GM23338 (cell line): ENCODE measurements at regions not wholly inside any gene's neighbourhood (a gene's known extent, or its start where the extent isn't known, plus 50 kb on each side); places are given as distances from the start of the nearest gene placed in this dataset.

Experiments
- CREB1 ChIP-seq: fragments of 250-450 bp; sonication (Bioruptor Pico); IDR thresholded peaks from 2 replicates; pipeline ENCODE4 v1.5.0; 2020; ENCODE audit warnings: low read depth, mild to moderate bottlenecking, moderate library complexity
- CTCF ChIP-seq, 2 experiments: fragments of 200-600 bp in 1 of 2; sonication (generic) in 1 of 2; conservative IDR thresholded peaks; 2 replicates each; pipeline versions ENCODE4 v1.5.1 to v1.6.1; 2016 to 2017; ENCODE audit warnings: antibody characterized with exemption in 2 of 2, low read depth in 2 of 2, mild to moderate bottlenecking in 2 of 2, moderate library complexity in 1 of 2
- ETS1 ChIP-seq: IDR thresholded peaks from 2 replicates; pipeline ENCODE4 v1.6.1; 2016; ENCODE audit warnings: antibody characterized with exemption
- EZH2 ChIP-seq: fragments of 200-600 bp; sonication (generic); IDR thresholded peaks from one replicate; pipeline ENCODE4 v1.8.0; 2017; ENCODE audit warnings: antibody characterized with exemption, mild to moderate bottlenecking, low read depth; ENCODE audit not compliant: unreplicated experiment
- EZH2phosphoT487 ChIP-seq: fragments of 200-600 bp; sonication (generic); IDR thresholded peaks from one replicate; pipeline ENCODE4 v1.8.1; 2018; ENCODE audit warnings: antibody characterized with exemption; ENCODE audit not compliant: unreplicated experiment
- JUNB ChIP-seq: IDR thresholded peaks from one replicate; pipeline ENCODE4 v1.6.1; 2016; ENCODE audit warnings: antibody characterized with exemption; ENCODE audit not compliant: unreplicated experiment
- NANOG ChIP-seq: IDR thresholded peaks from 2 replicates; pipeline ENCODE4 v1.6.1; 2016; ENCODE audit warnings: antibody characterized with exemption, borderline replicate concordance
- POLR2AphosphoS5 ChIP-seq: IDR thresholded peaks from 2 replicates; pipeline ENCODE4 v1.6.1; 2016; ENCODE audit warnings: antibody characterized with exemption, low read depth
- REST ChIP-seq: IDR thresholded peaks from one replicate; pipeline ENCODE4 v1.6.1; 2018; ENCODE audit warnings: antibody characterized with exemption; ENCODE audit not compliant: unreplicated experiment
- STAT1 ChIP-seq: IDR thresholded peaks from one replicate; pipeline ENCODE4 v1.6.1; 2016; ENCODE audit warnings: antibody characterized with exemption; ENCODE audit not compliant: unreplicated experiment
- ZNF114 ChIP-seq: fragments of 250-450 bp; sonication (Bioruptor Pico); IDR thresholded peaks from 2 replicates; pipeline ENCODE4 v1.5.0; 2020; ENCODE audit warnings: mild to moderate bottlenecking, moderate library complexity
- ZNF331 ChIP-seq: fragments of 250-450 bp; sonication (Bioruptor Pico); IDR thresholded peaks from 2 replicates; pipeline ENCODE4 v1.5.0; 2020; ENCODE audit warnings: low read depth, mild to moderate bottlenecking, moderate library complexity

DNA sequence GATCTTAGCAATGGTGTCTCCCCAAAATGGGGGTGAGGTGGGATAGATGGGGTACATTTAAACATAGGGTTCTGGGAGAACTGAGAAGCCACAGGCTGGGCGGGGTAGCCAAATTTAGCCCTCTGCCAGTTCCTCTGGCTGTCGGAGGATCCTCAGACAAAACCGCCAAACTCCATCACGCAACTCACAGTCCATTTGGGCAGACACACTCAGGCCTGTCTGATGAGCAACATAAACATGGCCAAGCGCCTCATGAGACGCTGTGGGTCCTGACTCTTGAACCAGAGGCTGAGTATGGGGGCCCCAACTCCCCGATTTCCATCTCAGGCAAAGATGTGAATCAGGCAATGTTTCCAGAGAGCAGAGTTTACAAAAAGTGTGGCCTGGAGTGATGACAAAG is 162.3 kb downstream of the FGF18 start:
- TF ChIP-seq EZH2phosphoT487: no peak
- TF ChIP-seq ETS1: no peak
- no peak for TF ChIP-seq CTCF (conservative IDR thresholded peaks at IDR 0.05; ENCODE audit: low read depth in 2 of 2)
- TF ChIP-seq POLR2AphosphoS5: no peak
- TF ChIP-seq ZNF114 (CRISPR knock-in tag): no peak
- TF ChIP-seq NANOG: no peak
- no peak for TF ChIP-seq EZH2
- TF ChIP-seq JUNB: no peak
- no peak for TF ChIP-seq REST
- no peak for TF ChIP-seq CREB1
- no peak for TF ChIP-seq ZNF331 (CRISPR knock-in tag)
- TF ChIP-seq STAT1: no peak
